ENCODE measurements at regions not wholly inside any gene's neighbourhood (a gene's known extent, or its start where the extent isn't known, plus 50 kb on each side); places are given as distances from the start of the nearest gene placed in this dataset.
"Not testable (repeated sequence)": the region's sequence is repeated elsewhere in the genome, so short reads cannot be mapped to it uniquely, and the experiment has no call there.

DNA sequence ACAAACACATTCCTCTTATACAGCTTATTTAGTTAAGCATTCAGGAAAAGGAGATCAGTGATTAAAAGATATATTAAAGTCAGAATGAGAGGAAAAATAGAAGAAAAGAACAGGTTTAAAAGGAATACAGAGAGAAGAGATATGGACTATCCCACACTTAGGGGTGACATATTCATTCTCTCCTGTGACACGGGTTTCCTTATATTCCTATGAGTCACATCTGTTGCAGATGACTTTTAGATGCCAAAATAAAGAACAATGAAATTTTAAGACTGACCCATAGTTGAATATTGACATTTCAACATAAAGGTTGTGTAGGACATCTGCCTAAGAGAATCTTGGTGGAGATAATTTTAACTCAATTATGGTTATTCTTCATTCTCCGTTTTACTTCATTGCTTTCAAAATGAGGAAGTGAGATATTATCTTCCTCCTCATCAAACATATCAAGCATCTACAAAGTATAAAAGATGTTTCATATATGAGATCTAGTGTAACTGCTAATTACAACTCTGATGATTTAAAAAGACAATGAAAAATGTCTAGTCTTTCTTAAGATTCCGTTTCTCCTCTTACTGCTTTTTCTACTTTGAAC lies 1336.7 kb upstream of the CITED2 start:
- H3K4me3 ChIP-seq (ENCODE audit: insufficient read length, low read depth) = no peak overlapping the region
- TF ChIP-seq YY1 (IDR thresholded peaks at IDR 0.05; ENCODE audit: insufficient read depth, insufficient read length) (no peak), ZNF274 (IDR thresholded peaks at IDR 0.05; ENCODE audit: low read depth, low read length) (no peak), SUZ12 (IDR thresholded peaks at IDR 0.05; ENCODE audit: extremely low read depth, insufficient read depth, insufficient read length) (no peak)

DNA sequence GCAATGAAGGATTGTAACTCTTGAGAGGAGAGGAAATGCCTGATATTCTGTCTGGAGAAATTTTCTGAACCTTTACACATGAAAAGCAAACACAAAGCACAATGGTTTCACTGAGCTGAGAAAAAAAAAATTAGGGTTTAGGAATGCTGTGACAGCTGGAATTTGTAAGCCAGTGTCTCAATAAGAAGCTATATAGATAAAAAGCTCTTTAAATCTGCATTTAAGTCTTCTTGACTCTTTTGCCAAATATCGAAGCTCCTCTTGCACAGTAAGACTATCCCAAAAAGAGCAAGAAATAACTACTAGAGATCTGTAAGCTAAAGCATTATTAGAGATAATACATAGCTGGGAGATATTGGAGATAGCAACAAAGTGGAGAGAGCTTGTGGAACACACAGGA lies 1334.0 kb upstream of the CITED2 start:
- no peaks in the 10 kb centered on the region for H3K9me3 ChIP-seq (ENCODE audit: insufficient read depth, low read length)
- TF ChIP-seq ZNF274 (IDR thresholded peaks at IDR 0.05; ENCODE audit: low read depth, low read length) (no peak), SUZ12 (IDR thresholded peaks at IDR 0.05; ENCODE audit: extremely low read depth, insufficient read depth, insufficient read length) (no peak), YY1 (IDR thresholded peaks at IDR 0.05; ENCODE audit: insufficient read depth, insufficient read length) (no peak)
- no peak overlapping the region for H3K4me3 ChIP-seq (ENCODE audit: insufficient read length, low read depth)
- H3K4me1 ChIP-seq (ENCODE audit: insufficient read depth, insufficient read length) = no peaks in the 10 kb centered on the region
- DNase-seq (ENCODE audit: low read depth, low spot score) = no peak
- no peaks in the 10 kb centered on the region for H3K27me3 ChIP-seq (ENCODE audit: insufficient read depth, insufficient read length)
- no peak overlapping the region for H3K9ac ChIP-seq (ENCODE audit: insufficient read length, low read depth)
- H3K36me3 ChIP-seq (ENCODE audit: insufficient read depth, insufficient read length, low read length) = no peaks in the 10 kb centered on the region

More for the DNA sequence above, 1336.7 kb upstream of the CITED2 start:
- H3K9ac ChIP-seq (ENCODE audit: insufficient read length, low read depth) = no peak overlapping the region
- no peaks in the 10 kb centered on the region for H3K36me3 ChIP-seq (ENCODE audit: insufficient read depth, insufficient read length, low read length)
- DNase-seq (ENCODE audit: low read depth, low spot score) = no peak
- no peaks in the 10 kb centered on the region for H3K4me1 ChIP-seq (ENCODE audit: insufficient read depth, insufficient read length)
- H3K27me3 ChIP-seq (ENCODE audit: insufficient read depth, insufficient read length) = no peaks in the 10 kb centered on the region
- no peaks in the 10 kb centered on the region for H3K9me3 ChIP-seq (ENCODE audit: insufficient read depth, low read length)

DNA sequence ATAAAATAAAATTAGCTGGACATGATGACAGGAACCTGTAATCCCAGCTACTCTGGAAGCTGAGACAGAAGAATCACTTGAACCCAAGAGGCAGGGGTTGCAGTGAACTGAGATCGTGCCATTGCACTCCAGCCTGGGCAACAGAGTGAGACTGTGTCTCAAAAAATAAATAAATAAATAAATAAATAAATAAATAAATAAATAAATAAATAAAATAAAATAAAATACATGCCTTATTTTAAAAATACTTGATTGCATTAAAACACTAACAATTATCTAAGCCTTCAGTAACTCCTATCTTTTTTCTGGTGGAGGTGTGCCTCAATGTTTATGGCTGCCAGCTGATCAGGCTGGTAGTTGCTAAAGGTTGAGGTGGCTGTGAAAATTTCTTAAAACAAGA lies 1329.6 kb upstream of the CITED2 start:
- DNase-seq (ENCODE audit: low read depth, low spot score); H3K9ac ChIP-seq (ENCODE audit: insufficient read length, low read depth); H3K27me3 ChIP-seq (ENCODE audit: insufficient read depth, insufficient read length); H3K4me3 ChIP-seq (ENCODE audit: insufficient read length, low read depth); H3K4me1 ChIP-seq (ENCODE audit: insufficient read depth, insufficient read length); H3K36me3 ChIP-seq (ENCODE audit: insufficient read depth, insufficient read length, low read length); H3K9me3 ChIP-seq (ENCODE audit: insufficient read depth, low read length): not testable (repeated sequence)

DNA sequence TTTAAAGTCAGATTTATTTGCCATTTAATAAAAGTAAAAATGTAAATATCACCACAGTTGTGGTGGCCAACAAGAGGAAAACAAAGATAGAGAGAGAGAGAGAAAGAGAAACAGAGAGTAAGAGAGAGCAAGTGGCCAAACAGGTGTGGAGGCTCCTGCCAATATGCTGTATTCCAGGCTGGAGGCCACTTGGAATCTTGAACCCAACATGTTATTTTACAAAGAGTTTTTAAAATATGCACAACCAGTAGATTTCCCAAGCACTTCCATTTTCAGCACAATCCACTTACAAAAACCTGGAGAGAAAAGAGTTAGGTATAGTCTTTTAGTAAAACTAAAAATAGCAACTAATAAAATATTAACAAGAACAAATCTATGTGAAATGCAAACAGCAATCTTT lies 1323.1 kb upstream of the CITED2 start:
- DNase-seq (ENCODE audit: low read depth, low spot score) = no peak
- no peaks in the 10 kb centered on the region for H3K36me3 ChIP-seq (ENCODE audit: insufficient read depth, insufficient read length, low read length)
- no peak overlapping the region for H3K4me3 ChIP-seq (ENCODE audit: insufficient read length, low read depth)
- no peaks in the 10 kb centered on the region for H3K4me1 ChIP-seq (ENCODE audit: insufficient read depth, insufficient read length)
- no peak overlapping the region for H3K9ac ChIP-seq (ENCODE audit: insufficient read length, low read depth)
- H3K9me3 ChIP-seq (ENCODE audit: insufficient read depth, low read length) = no peaks in the 10 kb centered on the region
- TF ChIP-seq ZNF274 (IDR thresholded peaks at IDR 0.05; ENCODE audit: low read depth, low read length) = no peak
- no peak for TF ChIP-seq SUZ12 (IDR thresholded peaks at IDR 0.05; ENCODE audit: extremely low read depth, insufficient read depth, insufficient read length)
- TF ChIP-seq YY1 (IDR thresholded peaks at IDR 0.05; ENCODE audit: insufficient read depth, insufficient read length) = no peak
- no peaks in the 10 kb centered on the region for H3K27me3 ChIP-seq (ENCODE audit: insufficient read depth, insufficient read length)

DNA sequence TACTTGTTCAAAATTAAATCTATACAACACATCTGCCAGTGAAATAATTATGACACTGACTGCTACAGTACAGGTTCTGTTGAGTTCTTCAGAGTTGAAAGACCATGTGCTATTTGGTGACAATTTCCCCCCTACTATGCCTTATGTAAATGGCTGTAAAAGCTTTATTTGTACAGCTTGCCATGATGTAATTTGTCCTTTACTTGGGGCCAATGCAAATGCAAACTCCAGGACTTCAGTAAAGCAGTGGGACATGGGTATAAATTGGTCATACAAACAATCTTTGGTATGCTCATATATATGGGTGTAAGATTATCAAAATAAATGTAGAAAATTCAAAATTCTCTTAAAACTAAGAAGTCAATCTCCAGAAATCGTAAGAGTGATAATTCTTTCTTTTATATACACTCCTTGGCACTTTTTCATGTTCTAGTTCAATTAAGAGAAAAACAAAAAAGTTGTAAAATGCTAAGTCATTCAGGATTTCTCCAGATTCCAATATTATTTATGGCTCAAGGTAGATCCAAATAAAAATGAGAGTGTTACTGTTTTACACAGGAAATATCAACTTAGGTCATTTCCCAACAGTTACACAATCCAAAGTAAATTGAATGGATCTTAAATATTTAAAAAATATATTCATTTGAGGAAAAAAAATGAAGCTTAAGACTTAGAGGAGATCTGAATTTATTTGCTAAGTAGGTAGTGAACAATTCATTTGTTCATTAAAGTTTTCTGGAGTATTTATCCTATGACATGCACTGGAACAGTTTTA lies 1310.5 kb upstream of the CITED2 start:
- Histone ChIP-seq H3K9ac (ENCODE audit: insufficient read length, low read depth) (no peak overlapping the region), H3K4me3 (ENCODE audit: insufficient read length, low read depth) (no peak overlapping the region), H3K27me3 (ENCODE audit: insufficient read depth, insufficient read length) (no peaks in the 10 kb centered on the region), H3K9me3 (ENCODE audit: insufficient read depth, low read length) (no peaks in the 10 kb centered on the region), H3K36me3 (ENCODE audit: insufficient read depth, insufficient read length, low read length) (no peaks in the 10 kb centered on the region), H3K4me1 (ENCODE audit: insufficient read depth, insufficient read length) (no peaks in the 10 kb centered on the region)
- TF ChIP-seq YY1 (IDR thresholded peaks at IDR 0.05; ENCODE audit: insufficient read depth, insufficient read length) (no peak), SUZ12 (IDR thresholded peaks at IDR 0.05; ENCODE audit: extremely low read depth, insufficient read depth, insufficient read length) (no peak), ZNF274 (IDR thresholded peaks at IDR 0.05; ENCODE audit: low read depth, low read length) (no peak)
- no peak for DNase-seq (ENCODE audit: low read depth, low spot score)

DNA sequence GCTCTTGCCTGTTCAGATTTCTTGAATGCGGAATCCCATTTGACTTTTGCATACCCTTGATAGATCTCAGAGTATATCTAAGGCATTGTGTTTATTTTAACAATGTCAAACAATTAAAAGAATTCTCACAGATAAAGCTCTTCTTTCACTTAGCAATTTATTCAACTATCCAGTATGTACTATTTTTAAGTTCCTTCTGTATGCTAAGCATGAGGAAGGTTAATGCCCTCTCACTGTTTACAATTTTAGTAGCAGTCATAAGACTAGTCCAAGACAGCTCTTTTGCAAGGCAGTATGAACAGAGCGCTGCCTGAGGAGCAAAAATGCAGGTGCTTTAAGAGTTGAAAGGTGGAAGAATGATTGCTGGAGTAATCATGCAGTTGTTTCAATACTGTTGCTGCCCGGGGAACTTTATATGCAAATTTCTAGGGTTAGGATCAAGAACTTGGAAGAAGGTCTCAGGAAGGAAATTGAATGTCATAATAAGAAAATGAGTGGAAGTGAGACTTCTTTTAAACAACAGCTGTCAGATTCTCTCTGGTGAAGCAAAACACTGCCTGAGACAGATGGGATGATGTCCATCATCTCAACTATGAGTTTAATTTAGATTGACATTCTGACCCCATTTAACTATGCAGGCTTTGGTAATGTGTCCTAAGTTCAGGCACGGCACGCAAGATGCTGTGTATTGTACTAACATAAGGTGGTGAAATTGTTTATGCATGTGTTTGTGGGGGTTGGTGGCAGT lies 1303.5 kb upstream of the CITED2 start:
- no peaks in the 10 kb centered on the region for H3K9me3 ChIP-seq (ENCODE audit: insufficient read depth, low read length)
- no peaks in the 10 kb centered on the region for H3K4me1 ChIP-seq (ENCODE audit: insufficient read depth, insufficient read length)
- no peak overlapping the region for H3K9ac ChIP-seq (ENCODE audit: insufficient read length, low read depth)
- DNase-seq (ENCODE audit: low read depth, low spot score) = no peak
- H3K36me3 ChIP-seq (ENCODE audit: insufficient read depth, insufficient read length, low read length) = no peaks in the 10 kb centered on the region
- H3K27me3 ChIP-seq (ENCODE audit: insufficient read depth, insufficient read length) = no peaks in the 10 kb centered on the region
- H3K4me3 ChIP-seq (ENCODE audit: insufficient read length, low read depth) = no peak overlapping the region
- TF ChIP-seq SUZ12 (IDR thresholded peaks at IDR 0.05; ENCODE audit: extremely low read depth, insufficient read depth, insufficient read length) (no peak), YY1 (IDR thresholded peaks at IDR 0.05; ENCODE audit: insufficient read depth, insufficient read length) (no peak), ZNF274 (IDR thresholded peaks at IDR 0.05; ENCODE audit: low read depth, low read length) (no peak)

DNA sequence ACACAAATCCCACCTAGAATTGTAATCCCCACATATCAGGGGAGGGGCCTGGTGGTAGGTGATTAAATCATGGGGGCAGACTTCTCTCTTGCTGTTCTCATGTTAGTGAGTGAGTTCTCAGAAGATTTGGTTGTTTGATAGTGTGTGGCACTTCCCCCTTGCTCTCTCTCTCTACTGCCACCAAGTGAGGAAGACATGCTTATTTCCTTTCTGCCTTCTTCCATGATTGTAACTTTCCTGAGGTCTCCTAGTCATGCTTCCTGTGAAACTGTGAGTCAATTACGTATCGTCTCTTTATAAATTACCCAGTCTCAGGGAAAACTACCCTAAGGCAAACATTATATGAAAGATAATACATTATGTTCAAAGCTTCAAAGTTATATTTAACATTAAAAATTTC lies 1297.5 kb upstream of the CITED2 start:
- no peaks in the 10 kb centered on the region for H3K9me3 ChIP-seq (ENCODE audit: insufficient read depth, low read length)
- no peaks in the 10 kb centered on the region for H3K27me3 ChIP-seq (ENCODE audit: insufficient read depth, insufficient read length)
- no peaks in the 10 kb centered on the region for H3K36me3 ChIP-seq (ENCODE audit: insufficient read depth, insufficient read length, low read length)
- DNase-seq (ENCODE audit: low read depth, low spot score) = no peak
- TF ChIP-seq YY1 (IDR thresholded peaks at IDR 0.05; ENCODE audit: insufficient read depth, insufficient read length) (no peak), ZNF274 (IDR thresholded peaks at IDR 0.05; ENCODE audit: low read depth, low read length) (no peak), SUZ12 (IDR thresholded peaks at IDR 0.05; ENCODE audit: extremely low read depth, insufficient read depth, insufficient read length) (no peak)
- H3K4me1 ChIP-seq (ENCODE audit: insufficient read depth, insufficient read length) = no peaks in the 10 kb centered on the region
- no peak overlapping the region for H3K4me3 ChIP-seq (ENCODE audit: insufficient read length, low read depth)
- no peak overlapping the region for H3K9ac ChIP-seq (ENCODE audit: insufficient read length, low read depth)
